ENCODE measurements at regions not wholly inside any gene's neighbourhood (a gene's known extent, or its start where the extent isn't known, plus 50 kb on each side); places are given as distances from the start of the nearest gene placed in this dataset.

DNA sequence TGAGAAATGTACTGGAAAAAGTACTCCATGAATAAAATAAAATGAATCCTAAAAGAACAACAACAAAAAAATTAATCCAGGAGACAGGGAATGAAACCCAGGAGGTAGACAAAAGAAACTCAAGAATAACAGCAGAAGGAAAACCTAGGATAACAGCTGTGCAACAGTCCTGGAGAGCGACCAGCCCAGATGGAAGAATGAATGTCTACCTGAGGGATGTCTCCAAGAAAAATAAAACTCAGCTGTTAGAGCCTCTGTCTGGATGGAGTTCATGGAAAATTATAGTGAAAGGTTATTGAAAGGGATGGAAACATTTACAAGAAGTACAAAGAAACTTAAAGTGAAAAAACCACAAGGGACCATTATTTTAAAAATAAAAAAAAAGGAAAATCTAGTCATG, 135.8 kb upstream of the CA10 start:
- Mint-ChIP-seq H3K9me3 (no peaks in the 10 kb centered on the region), H3K4me3 (no peak overlapping the region), H3K27ac (no peak overlapping the region), H3K36me3 (no peaks in the 10 kb centered on the region), H3K4me1 (peaks cover 23% of the 10 kb centered on the region), H3K27me3 (ENCODE audit: low read depth) (peaks cover 2% of the 10 kb centered on the region)
- TF ChIP-seq, protein P1, sequence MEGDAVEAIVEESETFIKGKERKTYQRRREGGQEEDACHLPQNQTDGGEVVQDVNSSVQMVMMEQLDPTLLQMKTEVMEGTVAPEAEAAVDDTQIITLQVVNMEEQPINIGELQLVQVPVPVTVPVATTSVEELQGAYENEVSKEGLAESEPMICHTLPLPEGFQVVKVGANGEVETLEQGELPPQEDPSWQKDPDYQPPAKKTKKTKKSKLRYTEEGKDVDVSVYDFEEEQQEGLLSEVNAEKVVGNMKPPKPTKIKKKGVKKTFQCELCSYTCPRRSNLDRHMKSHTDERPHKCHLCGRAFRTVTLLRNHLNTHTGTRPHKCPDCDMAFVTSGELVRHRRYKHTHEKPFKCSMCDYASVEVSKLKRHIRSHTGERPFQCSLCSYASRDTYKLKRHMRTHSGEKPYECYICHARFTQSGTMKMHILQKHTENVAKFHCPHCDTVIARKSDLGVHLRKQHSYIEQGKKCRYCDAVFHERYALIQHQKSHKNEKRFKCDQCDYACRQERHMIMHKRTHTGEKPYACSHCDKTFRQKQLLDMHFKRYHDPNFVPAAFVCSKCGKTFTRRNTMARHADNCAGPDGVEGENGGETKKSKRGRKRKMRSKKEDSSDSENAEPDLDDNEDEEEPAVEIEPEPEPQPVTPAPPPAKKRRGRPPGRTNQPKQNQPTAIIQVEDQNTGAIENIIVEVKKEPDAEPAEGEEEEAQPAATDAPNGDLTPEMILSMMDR (IDR thresholded peaks at IDR 0.05; ENCODE audit: unreplicated experiment): no peak
- DNase-seq (ENCODE audit: low spot score in 2 of 2, unreplicated experiment in 2 of 2): no peak

DNA sequence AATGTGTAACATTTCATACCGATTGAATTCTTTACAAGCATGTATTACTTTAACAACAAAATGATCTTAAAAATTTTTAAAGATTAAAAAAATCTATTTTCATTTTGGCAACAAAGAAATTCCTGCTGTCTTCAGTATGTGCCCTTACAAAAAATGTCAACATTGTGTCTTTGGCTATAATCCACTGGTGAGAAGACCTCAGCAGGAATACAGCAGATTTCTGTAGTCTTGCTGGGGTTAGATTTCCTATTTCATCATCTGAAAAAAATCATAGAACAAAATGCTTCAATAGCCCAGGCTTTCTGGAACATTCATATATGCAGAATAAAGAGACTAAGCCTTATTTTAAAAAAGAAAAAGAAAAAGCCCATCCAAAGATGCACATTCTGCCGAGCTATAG, 129.1 kb upstream of the CA10 start:
- H3K4me1 Mint-ChIP-seq: no peaks in the 10 kb centered on the region
- no peak overlapping the region for H3K4me3 Mint-ChIP-seq
- no peak overlapping the region for H3K27ac Mint-ChIP-seq
- H3K36me3 Mint-ChIP-seq: no peaks in the 10 kb centered on the region
- TF ChIP-seq, protein P1 (IDR thresholded peaks at IDR 0.05; ENCODE audit: unreplicated experiment): no peak
- no peak for DNase-seq (ENCODE audit: low spot score in 2 of 2, unreplicated experiment in 2 of 2)
- peaks cover 7% of the 10 kb centered on the region for H3K9me3 Mint-ChIP-seq
- peaks cover 4% of the 10 kb centered on the region for H3K27me3 Mint-ChIP-seq (ENCODE audit: low read depth)

DNA sequence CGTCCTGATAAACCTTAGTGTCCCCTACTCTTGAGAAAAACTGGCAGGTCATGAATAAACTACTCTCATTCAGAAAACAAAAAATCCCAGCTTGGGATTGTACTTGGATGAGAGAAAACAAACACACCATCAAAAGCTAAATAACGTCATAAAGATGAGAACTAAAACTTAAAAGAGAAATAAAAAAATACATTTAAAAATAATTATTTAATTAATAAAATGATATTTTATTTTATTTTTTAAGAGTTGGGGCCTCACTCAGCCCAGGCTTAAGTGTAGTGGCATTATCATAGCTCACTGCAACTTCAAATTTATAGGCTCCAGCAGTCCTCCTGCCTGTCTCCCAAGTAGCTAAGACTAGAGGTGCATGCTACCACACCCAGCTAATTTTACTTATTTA, 125.4 kb upstream of the CA10 start:
- TF ChIP-seq, protein P1 (IDR thresholded peaks at IDR 0.05; ENCODE audit: unreplicated experiment): no peak
- no peak for DNase-seq (ENCODE audit: low spot score in 2 of 2, unreplicated experiment in 2 of 2)
- no peak overlapping the region for H3K4me3 Mint-ChIP-seq
- peaks cover 29% of the 10 kb centered on the region for H3K27me3 Mint-ChIP-seq (ENCODE audit: low read depth)
- H3K27ac Mint-ChIP-seq: no peak overlapping the region
- H3K9me3 Mint-ChIP-seq: peaks cover 7% of the 10 kb centered on the region
- H3K36me3 Mint-ChIP-seq: no peaks in the 10 kb centered on the region
- no peaks in the 10 kb centered on the region for H3K4me1 Mint-ChIP-seq

DNA sequence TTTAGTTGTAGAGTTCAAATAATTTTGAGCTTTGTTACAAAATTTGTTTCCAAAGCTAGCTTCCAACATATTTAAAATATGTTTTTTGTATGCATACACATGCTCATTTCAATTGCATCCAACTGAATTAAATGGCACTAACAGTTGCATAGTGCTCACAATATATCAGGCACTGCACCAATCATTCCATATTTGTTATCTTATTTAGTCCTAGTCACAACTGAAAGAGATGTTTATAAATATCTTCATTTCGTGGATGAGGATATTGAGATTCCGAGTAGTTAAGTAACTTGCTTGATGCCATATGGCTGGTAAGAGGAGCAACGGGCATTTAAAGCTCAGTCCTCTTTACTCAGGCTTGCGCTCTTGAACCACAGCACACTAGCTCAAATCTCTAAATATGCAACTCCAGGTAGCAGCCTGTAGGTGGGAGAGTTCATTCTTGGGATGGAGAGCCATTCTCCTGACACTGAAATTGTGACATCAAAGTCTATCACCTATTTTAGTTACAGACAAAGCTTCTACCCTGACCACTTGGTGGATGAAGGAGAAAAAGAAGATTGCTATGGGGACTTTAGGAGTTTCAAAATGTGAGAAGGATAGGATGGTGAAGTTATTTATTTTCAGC, 118.0 kb upstream of the CA10 start:
- H3K4me1 Mint-ChIP-seq: no peaks in the 10 kb centered on the region
- H3K27me3 Mint-ChIP-seq (ENCODE audit: low read depth): peaks cover 41% of the 10 kb centered on the region
- H3K36me3 Mint-ChIP-seq: no peaks in the 10 kb centered on the region
- H3K4me3 Mint-ChIP-seq: no peak overlapping the region
- no peak overlapping the region for H3K27ac Mint-ChIP-seq
- TF ChIP-seq, protein P1 (IDR thresholded peaks at IDR 0.05; ENCODE audit: unreplicated experiment): no peak
- no peaks in the 10 kb centered on the region for H3K9me3 Mint-ChIP-seq
- no peak for DNase-seq (ENCODE audit: low spot score in 2 of 2, unreplicated experiment in 2 of 2)

DNA sequence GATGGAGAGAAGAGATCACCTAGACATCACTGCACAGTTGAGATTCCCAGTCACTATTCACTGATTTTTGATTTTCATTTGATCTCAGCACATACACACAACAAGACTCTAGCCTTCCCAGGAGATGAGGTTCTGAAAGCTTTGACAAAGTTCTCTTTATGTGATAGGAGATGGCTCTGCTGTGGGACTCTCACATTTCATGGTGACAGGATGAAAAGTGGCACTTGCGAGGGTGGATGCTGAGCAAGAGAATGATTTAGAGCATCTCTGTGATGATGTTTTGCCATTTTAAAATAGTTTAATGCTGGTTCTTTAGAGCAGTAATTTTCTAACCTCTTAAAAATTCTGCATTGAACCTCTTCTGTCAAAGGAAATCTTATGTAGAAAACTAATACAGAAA, 113.3 kb upstream of the CA10 start:
- H3K27me3 Mint-ChIP-seq (ENCODE audit: low read depth): peaks cover 44% of the 10 kb centered on the region
- no peak overlapping the region for H3K4me3 Mint-ChIP-seq
- TF ChIP-seq, protein P1 (IDR thresholded peaks at IDR 0.05; ENCODE audit: unreplicated experiment): no peak
- H3K27ac Mint-ChIP-seq: no peak overlapping the region
- no peak for DNase-seq (ENCODE audit: low spot score in 2 of 2, unreplicated experiment in 2 of 2)
- no peaks in the 10 kb centered on the region for H3K4me1 Mint-ChIP-seq
- H3K36me3 Mint-ChIP-seq: no peaks in the 10 kb centered on the region
- no peaks in the 10 kb centered on the region for H3K9me3 Mint-ChIP-seq

DNA sequence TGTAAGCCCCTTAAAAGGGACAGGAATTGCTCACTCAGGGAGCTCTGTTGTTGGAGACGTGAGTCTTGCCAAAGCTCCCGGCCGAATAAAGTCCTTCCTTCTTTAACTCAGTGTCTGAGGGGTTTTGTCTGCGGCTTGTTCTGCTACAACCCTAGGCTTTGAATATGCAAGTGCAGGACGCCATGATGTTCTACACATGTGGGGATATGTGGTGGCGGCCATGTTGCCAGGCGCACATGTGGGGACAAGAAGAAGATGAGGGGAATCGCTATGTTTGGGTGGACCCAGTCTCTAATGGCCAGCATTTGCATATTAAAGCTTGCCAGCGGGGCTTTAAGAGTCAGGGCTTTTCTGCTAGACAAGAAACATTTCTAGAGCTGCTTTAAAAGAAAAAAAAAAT, 96.8 kb upstream of the CA10 start:
- TF ChIP-seq, protein P1 (IDR thresholded peaks at IDR 0.05; ENCODE audit: unreplicated experiment): no peak
- Mint-ChIP-seq H3K9me3 (peaks cover 4% of the 10 kb centered on the region), H3K36me3 (no peaks in the 10 kb centered on the region), H3K27ac (no peak overlapping the region), H3K4me3 (no peak overlapping the region), H3K4me1 (no peaks in the 10 kb centered on the region), H3K27me3 (ENCODE audit: low read depth) (no peaks in the 10 kb centered on the region)
- DNase-seq (ENCODE audit: low spot score in 2 of 2, unreplicated experiment in 2 of 2): no peak

Measured in mesothelial cell of epicardium (in vitro differentiated cells).